Fibroblast of lung (primary cell): ENCODE measurements at regions not wholly inside any gene's neighbourhood (a gene's known extent, or its start where the extent isn't known, plus 50 kb on each side); places are given as distances from the start of the nearest gene placed in this dataset.

Source experiments
- DNase-seq, 2 donors: peaks; one replicate each; pipeline versions ENCODE4 v3.0.0 to v3.0.0-alpha.2; 2010; ENCODE audit warnings: low read depth in 2 of 2
- H2AFZ ChIP-seq: 2 replicates; pipeline ENCODE4 v1.5.1; 2012; ENCODE audit warnings: low read length, control low read depth, inconsistent platforms
- H3K27ac ChIP-seq: 2 replicates; pipeline ENCODE4 v1.5.1; 2011; ENCODE audit warnings: low read length, control low read depth; ENCODE audit not compliant: insufficient read depth
- H3K27me3 ChIP-seq: 2 replicates; pipeline ENCODE4 v1.5.1; 2011; ENCODE audit warnings: mild to moderate bottlenecking, low read length; ENCODE audit not compliant: control insufficient read depth, insufficient read depth
- H3K36me3 ChIP-seq: 2 replicates; pipeline ENCODE4 v1.5.1; 2011; ENCODE audit warnings: low read length; ENCODE audit not compliant: control insufficient read depth, insufficient read depth
- H3K4me1 ChIP-seq: 2 replicates; pipeline ENCODE4 v1.5.1; 2011; ENCODE audit warnings: low read length; ENCODE audit not compliant: control insufficient read depth, insufficient read depth; ENCODE audit errors: extremely low read depth
- H3K4me2 ChIP-seq: 2 replicates; pipeline ENCODE4 v1.5.1; 2011; ENCODE audit warnings: low read length, control low read depth; ENCODE audit not compliant: insufficient read depth; ENCODE audit errors: extremely low read depth
- H3K4me3 ChIP-seq, 4 experiments: fragments of 200-600 bp in 1 of 4; sonication (generic) in 1 of 4; replicated peaks in 1 of 4; 2 replicates each; pipeline ENCODE4 v1.5.1; 2011 to 2016; ENCODE audit warnings: low read length in 4 of 4, low read depth in 3 of 4, mild to moderate bottlenecking in 3 of 4, control low read depth in 2 of 4, inconsistent platforms in 1 of 4, mixed read lengths in 1 of 4; ENCODE audit not compliant: insufficient read depth in 1 of 4; ENCODE audit errors: control extremely low read depth in 1 of 4
- H3K79me2 ChIP-seq: 2 replicates; pipeline ENCODE4 v1.5.1; 2012; ENCODE audit warnings: mild to moderate bottlenecking, low read length, inconsistent platforms; ENCODE audit not compliant: control insufficient read depth, insufficient read depth
- H3K9ac ChIP-seq: 2 replicates; pipeline ENCODE4 v1.5.1; 2011; ENCODE audit warnings: mild to moderate bottlenecking, low read length, control low read depth; ENCODE audit not compliant: insufficient read depth
- H3K9me3 ChIP-seq: 2 replicates; pipeline ENCODE4 v1.5.1; 2012; ENCODE audit warnings: low read depth, low read length; ENCODE audit not compliant: control insufficient read depth, insufficient read depth
- H4K20me1 ChIP-seq: 2 replicates; pipeline ENCODE4 v1.5.1; 2011; ENCODE audit warnings: low read length; ENCODE audit not compliant: control insufficient read depth, insufficient read depth; ENCODE audit errors: extremely low read depth
- EZH2 ChIP-seq: IDR thresholded peaks from 2 replicates; pipeline ENCODE4 v1.5.1; 2012; ENCODE audit warnings: low read length, control low read depth, mild to moderate bottlenecking; ENCODE audit errors: missing control alignments
- TF ChIP-seq, protein P1 (sequence below), 2 donors: IDR thresholded peaks in 1 of 2; conservative IDR thresholded peaks in 1 of 2; 1 replicate in 1 of 2; 2 replicates in 1 of 2; pipeline ENCODE4 v1.5.1; 2011 to 2012; ENCODE audit warnings: low read length in 2 of 2, control low read depth in 1 of 2, inconsistent platforms in 1 of 2, low read depth in 1 of 2, mild to moderate bottlenecking in 1 of 2

- no peaks in the 10 kb centered on the region for H3K36me3 ChIP-seq
- H3K9me3 ChIP-seq, result no peaks in the 10 kb centered on the region
- no peak overlapping the region for H2AFZ ChIP-seq
- no peaks in the 10 kb centered on the region for H4K20me1 ChIP-seq
- H3K4me2 ChIP-seq, result no peak overlapping the region
- H3K27me3 ChIP-seq, result no peaks in the 10 kb centered on the region
- no peaks in the 10 kb centered on the region for H3K79me2 ChIP-seq
- H3K9ac ChIP-seq, result no peak overlapping the region
- H3K4me3 ChIP-seq, result no peak overlapping the region
- TF ChIP-seq EZH2, result no peak
- TF ChIP-seq, protein P1, sequence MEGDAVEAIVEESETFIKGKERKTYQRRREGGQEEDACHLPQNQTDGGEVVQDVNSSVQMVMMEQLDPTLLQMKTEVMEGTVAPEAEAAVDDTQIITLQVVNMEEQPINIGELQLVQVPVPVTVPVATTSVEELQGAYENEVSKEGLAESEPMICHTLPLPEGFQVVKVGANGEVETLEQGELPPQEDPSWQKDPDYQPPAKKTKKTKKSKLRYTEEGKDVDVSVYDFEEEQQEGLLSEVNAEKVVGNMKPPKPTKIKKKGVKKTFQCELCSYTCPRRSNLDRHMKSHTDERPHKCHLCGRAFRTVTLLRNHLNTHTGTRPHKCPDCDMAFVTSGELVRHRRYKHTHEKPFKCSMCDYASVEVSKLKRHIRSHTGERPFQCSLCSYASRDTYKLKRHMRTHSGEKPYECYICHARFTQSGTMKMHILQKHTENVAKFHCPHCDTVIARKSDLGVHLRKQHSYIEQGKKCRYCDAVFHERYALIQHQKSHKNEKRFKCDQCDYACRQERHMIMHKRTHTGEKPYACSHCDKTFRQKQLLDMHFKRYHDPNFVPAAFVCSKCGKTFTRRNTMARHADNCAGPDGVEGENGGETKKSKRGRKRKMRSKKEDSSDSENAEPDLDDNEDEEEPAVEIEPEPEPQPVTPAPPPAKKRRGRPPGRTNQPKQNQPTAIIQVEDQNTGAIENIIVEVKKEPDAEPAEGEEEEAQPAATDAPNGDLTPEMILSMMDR (conservative IDR thresholded peaks at IDR 0.05 in 1 of 2, IDR thresholded peaks at IDR 0.05 in 1 of 2; ENCODE audit: low read depth in 1 of 2, low read length in 2 of 2), result no peak
- peak; percentile 89 to 90 for DNase-seq
- peaks cover 4% of the 10 kb centered on the region for H3K4me1 ChIP-seq
- no peak overlapping the region for H3K27ac ChIP-seq
These were observed 669.0 kb downstream of the ACTL7B start for GRCh38 chr9:108186642-108187395.

DNA sequence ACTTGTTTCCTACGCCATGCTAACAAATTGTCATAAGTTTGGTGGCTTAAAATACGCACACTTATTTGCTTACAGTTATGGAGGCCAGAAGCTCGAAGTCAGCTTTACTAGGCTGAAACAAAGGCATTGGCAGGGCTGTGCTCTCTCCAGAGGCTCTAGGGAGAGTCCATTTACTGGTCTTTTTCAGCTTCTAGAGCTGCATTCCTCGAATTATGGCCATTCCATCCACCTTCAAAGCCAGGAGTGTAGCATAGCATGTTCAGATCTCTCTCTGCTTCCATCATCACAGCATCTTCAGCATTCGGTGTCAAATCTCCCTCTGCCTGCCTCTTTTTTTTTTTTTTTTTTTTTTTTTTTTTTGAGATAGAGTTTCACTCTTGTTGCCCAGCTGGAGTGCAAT, 670.2 kb downstream of the ACTL7B start:
- Histone ChIP-seq H3K36me3 (no peaks in the 10 kb centered on the region), H4K20me1 (no peaks in the 10 kb centered on the region), H2AFZ (no peak overlapping the region), H3K9me3 (no peaks in the 10 kb centered on the region), H3K27me3 (no peaks in the 10 kb centered on the region), H3K4me2 (no peak overlapping the region), H3K9ac (no peak overlapping the region), H3K27ac (no peak overlapping the region), H3K4me1 (peaks cover 4% of the 10 kb centered on the region), H3K79me2 (no peaks in the 10 kb centered on the region), H3K4me3 (no peak overlapping the region)
- no peak for TF ChIP-seq EZH2
- TF ChIP-seq, protein P1 (conservative IDR thresholded peaks at IDR 0.05 in 1 of 2, IDR thresholded peaks at IDR 0.05 in 1 of 2; ENCODE audit: low read depth in 1 of 2, low read length in 2 of 2), result no peak
- no peak for DNase-seq

- H3K9ac ChIP-seq, result no peak overlapping the region
- H3K27me3 ChIP-seq, result no peaks in the 10 kb centered on the region
- H2AFZ ChIP-seq, result no peak overlapping the region
- no peak overlapping the region for H3K4me3 ChIP-seq
- DNase-seq, result peak in 1 of 2 donors; percentile 90
- no peaks in the 10 kb centered on the region for H3K36me3 ChIP-seq
- no peaks in the 10 kb centered on the region for H3K79me2 ChIP-seq
- no peaks in the 10 kb centered on the region for H4K20me1 ChIP-seq
- H3K27ac ChIP-seq, result no peak overlapping the region
- H3K4me1 ChIP-seq, result peaks cover 4% of the 10 kb centered on the region
- no peaks in the 10 kb centered on the region for H3K9me3 ChIP-seq
- no peak for TF ChIP-seq EZH2
- TF ChIP-seq, protein P1 (conservative IDR thresholded peaks at IDR 0.05 in 1 of 2, IDR thresholded peaks at IDR 0.05 in 1 of 2; ENCODE audit: low read depth in 1 of 2, low read length in 2 of 2), result no peak
- H3K4me2 ChIP-seq, result no peak overlapping the region
These were observed 670.8 kb downstream of the ACTL7B start for GRCh38 chr9:108184941-108185340.
